Fibroblast of skin of left biceps (primary cell): ENCODE measurements at regions not wholly inside any gene's neighbourhood (a gene's known extent, or its start where the extent isn't known, plus 50 kb on each side); places are given as distances from the start of the nearest gene placed in this dataset.
A peak's percentile ranks its signal among the peaks of the same experiment; 100 is the strongest.
"Not testable (repeated sequence)": the region's sequence is repeated elsewhere in the genome, so short reads cannot be mapped to it uniquely, and the experiment has no call there.

Source experiments
- DNase-seq, 2 experiments: peaks; one replicate each; pipeline ENCODE4 v3.0.0-alpha.2; 2013; ENCODE audit warnings: low read depth in 2 of 2

GRCh38 chr4:158053086-158053485, 119.7 kb downstream of the GASK1B start:
- no peak for DNase-seq

GRCh38 chr4:158051401-158052235, 121.2 kb downstream of the GASK1B start:
- DNase-seq: peak; percentile 89

GRCh38 chr4:158050942-158051341, 121.9 kb downstream of the GASK1B start:
- DNase-seq: no peak

GRCh38 chr4:158046345-158046744, 126.5 kb downstream of the GASK1B start:
- no peak for DNase-seq

GRCh38 chr4:158043971-158044618, 128.7 kb downstream of the GASK1B start:
- DNase-seq: no peak

GRCh38 chr4:158042591-158043030, 130.2 kb downstream of the GASK1B start:
- DNase-seq: no peak

GRCh38 chr4:158038718-158039117, 134.1 kb downstream of the GASK1B start:
- DNase-seq: no peak

- DNase-seq: no peak
These were observed 135.8 kb downstream of the GASK1B start for GRCh38 chr4:158036998-158037397.

GRCh38 chr4:158035662-158036195, 137.1 kb downstream of the GASK1B start:
- DNase-seq: no peak

GRCh38 chr4:158033416-158034120, 139.3 kb downstream of the GASK1B start:
- DNase-seq: no peak

GRCh38 chr4:158032733-158033415, 140.0 kb downstream of the GASK1B start:
- DNase-seq: no peak

GRCh38 chr4:158028381-158028780, 144.4 kb downstream of the GASK1B start:
- not testable (repeated sequence) for DNase-seq

- DNase-seq: no peak
These were observed 147.7 kb downstream of the GASK1B start for GRCh38 chr4:158025131-158025530.

- DNase-seq: peak; percentile 77 to 81
These were observed 152.0 kb downstream of the GASK1B start for GRCh38 chr4:158020734-158021346.

GRCh38 chr4:158020176-158020575, 152.6 kb downstream of the GASK1B start:
- peak; percentile 91 to 94 for DNase-seq

- no peak for DNase-seq
These were observed 154.0 kb downstream of the GASK1B start for GRCh38 chr4:158018831-158019230.

- DNase-seq: no peak
These were observed 154.5 kb downstream of the GASK1B start for GRCh38 chr4:158018221-158018830.

GRCh38 chr4:158016511-158016910, 156.3 kb downstream of the GASK1B start:
- no peak for DNase-seq

- no peak for DNase-seq
These were observed 157.6 kb downstream of the GASK1B start for GRCh38 chr4:158015241-158015640.

GRCh38 chr4:158013858-158014257, 159.0 kb downstream of the GASK1B start:
- no peak for DNase-seq

GRCh38 chr4:158010361-158010760, 162.5 kb downstream of the GASK1B start:
- no peak for DNase-seq
